ENCODE measurements at regions not wholly inside any gene's neighbourhood (a gene's known extent, or its start where the extent isn't known, plus 50 kb on each side); places are given as distances from the start of the nearest gene placed in this dataset.
A peak's percentile ranks its signal among the peaks of the same experiment; 100 is the strongest.

GRCh38 chr13:109881961-109882558 lies 95.7 kb upstream of the IRS2 start:
- DNase-seq, result no peak

DNA sequence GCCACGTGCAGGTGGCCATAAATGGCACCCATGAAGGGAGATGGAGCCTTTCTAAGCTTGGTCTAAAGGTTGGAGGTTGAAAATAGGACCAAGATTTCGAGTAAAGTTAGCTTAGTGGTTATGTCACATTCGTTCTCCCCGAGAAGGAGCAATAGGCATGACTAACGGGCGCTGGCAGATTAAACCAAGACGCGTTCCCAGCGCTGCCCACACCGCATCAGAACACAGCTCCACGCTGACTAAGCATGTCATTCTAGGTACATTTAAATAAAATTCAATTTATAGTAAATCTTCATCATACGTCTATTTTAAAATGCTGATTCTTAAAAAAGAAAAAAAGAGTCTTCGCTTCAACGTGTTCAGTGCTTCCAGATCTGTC lies 95.0 kb upstream of the IRS2 start:
- no peak for DNase-seq

DNA sequence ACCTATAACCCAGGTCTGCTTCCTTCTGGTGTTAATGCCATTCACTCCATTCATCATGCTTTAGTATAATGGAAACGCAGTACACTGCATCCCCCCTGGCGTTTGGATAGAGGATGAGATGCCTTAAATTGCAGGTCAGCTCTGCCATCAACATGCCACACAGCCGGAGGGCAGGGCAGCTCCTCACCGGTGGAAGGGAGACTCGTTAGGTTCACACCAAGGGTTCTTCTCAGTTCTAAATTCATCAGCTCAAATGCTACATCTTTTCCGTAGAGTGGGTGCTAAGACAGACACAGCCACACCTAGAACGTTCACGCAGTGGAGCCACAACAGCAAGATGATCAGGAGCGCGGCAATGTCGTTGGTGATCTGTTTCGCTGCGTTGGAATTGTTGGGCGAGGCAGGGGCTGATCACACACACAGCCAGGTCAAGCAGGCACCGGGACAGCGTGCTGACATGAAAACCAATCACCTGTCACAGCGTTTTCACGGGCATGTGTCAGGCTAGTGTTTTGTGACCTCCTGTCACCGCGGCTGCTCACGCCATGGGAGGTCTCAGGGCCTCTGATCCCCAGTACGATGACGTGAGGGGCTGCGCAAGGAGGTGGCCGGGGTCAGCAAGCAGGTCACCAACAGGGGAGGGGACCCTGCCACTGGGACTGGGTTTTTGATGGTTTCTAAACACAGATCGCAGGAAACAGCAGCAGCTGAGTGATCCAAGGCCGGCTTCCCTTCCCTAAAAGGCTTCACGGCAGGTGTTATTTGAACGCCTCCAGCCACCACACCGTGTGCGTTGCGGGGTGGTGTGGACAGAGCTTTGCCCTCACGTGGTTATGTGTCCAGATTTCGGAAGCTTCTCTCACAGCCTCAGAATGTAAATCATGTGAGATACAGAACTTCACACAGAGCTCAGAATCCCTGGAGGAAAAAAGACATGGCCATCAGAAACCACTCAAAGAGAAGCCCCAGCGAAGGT lies 94.3 kb upstream of the IRS2 start:
- no peak for DNase-seq

DNA sequence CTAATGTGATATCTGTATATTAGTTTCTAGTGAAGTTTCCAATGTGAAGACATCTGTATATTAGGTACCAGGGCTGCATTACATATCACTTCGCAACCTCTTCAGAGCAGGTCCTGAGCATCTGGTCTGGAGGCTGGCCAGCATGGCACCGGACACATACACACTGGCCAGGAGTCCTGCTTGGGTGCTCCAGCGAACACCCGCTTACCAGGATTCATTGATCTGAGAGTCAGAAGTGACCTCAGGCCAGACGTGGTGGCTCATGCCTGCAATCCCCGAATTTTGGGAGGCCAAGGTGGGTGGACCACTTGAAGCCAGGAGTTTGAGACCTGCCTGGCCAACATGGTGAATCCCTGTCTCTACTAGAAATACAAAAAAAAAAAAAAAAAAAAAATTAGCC lies 93.0 kb upstream of the IRS2 start:
- DNase-seq, result no peak

- DNase-seq, result no peak
Measured at GRCh38 chr13:109877809-109878208, 91.4 kb upstream of the IRS2 start.

DNA sequence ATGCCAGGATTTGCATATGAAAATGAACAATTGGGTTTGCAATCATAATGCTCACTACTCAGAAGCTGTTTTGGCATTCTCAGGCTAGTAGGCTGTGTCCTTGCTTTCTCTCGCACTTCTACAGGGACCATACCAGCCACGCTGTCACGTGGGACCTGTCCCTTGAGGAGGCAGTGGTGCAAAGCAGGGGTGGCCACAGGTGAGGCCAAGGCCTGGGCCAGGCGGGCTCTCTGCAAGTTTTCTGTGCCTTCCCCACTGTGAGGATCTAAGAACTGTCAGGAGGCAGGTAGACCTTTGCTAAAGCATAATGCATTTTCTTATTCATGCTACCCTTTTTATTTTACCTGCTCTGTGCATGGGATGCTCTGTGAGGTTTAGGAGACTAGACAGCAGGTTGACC lies 89.4 kb upstream of the IRS2 start:
- DNase-seq, result no peak

DNA sequence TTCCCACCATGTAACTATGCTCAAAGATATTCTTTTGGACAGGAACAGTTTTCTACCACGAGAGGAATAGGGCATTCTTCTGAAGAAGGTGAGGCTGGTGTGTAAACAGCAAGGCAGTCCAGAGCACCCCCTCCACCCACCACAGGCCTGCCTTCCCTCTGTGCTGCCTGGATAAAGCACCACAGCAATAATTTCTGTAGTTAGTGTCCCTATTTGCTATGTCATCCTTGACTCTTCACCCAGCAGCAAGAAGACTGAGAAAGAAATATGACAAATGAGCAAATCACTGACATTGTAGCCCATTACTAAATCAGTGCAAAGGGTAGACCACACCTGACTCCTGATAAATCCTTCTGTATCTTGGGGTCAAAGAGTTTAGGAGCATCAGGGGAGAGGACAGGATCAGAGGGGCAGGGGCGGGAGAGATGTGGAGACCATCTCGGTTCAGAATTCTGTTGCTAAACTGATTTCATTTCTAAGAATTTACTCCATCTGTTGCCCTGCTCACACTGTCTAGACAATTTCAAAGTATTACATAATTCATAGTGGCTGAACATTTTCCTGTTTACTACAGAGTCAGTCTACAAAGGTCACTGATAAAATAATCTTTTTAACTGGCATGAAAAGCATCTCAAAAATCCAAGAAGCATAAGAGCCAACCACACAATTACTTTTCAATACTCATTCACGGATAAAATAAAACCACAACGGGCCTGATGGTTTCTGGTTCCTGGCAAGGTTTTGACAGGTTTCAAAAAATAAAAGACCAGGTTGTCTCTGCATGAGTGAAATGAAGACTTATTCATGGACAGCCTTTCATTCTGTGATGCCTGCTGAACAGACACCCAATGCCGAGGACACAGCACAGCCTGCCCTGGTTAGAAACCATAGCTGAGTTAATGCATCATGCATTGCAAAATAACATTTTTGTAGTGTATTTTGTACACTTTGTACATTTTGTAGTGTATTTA lies 88.4 kb upstream of the IRS2 start:
- DNase-seq, result no peak

- no peak for DNase-seq
Measured at GRCh38 chr13:109873351-109874123, 87.2 kb upstream of the IRS2 start.

DNA sequence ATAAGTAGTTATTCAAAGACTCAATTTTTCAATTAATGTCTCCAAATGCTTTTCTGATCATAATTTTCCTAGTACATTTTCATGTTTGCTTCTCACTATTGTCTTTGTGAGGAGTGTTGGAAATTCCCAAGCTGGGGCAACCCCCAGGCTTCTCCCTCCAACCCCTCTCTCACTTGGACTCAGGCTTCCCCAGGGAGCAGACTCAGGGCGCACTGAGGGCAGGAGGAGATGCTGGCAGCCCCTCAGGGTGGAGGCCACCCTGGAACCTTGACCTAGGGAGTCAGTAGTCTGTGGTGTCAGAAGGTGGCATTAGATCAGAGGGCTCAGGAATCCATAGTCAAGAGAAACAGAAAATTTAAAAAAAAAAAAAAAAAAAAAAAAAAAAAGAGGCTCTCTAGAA lies 86.5 kb upstream of the IRS2 start:
- DNase-seq, result no peak

- no peak for DNase-seq
Measured at GRCh38 chr13:109870696-109871370, 84.5 kb upstream of the IRS2 start.

GRCh38 chr13:109870274-109870673 lies 83.9 kb upstream of the IRS2 start:
- no peak for DNase-seq

DNA sequence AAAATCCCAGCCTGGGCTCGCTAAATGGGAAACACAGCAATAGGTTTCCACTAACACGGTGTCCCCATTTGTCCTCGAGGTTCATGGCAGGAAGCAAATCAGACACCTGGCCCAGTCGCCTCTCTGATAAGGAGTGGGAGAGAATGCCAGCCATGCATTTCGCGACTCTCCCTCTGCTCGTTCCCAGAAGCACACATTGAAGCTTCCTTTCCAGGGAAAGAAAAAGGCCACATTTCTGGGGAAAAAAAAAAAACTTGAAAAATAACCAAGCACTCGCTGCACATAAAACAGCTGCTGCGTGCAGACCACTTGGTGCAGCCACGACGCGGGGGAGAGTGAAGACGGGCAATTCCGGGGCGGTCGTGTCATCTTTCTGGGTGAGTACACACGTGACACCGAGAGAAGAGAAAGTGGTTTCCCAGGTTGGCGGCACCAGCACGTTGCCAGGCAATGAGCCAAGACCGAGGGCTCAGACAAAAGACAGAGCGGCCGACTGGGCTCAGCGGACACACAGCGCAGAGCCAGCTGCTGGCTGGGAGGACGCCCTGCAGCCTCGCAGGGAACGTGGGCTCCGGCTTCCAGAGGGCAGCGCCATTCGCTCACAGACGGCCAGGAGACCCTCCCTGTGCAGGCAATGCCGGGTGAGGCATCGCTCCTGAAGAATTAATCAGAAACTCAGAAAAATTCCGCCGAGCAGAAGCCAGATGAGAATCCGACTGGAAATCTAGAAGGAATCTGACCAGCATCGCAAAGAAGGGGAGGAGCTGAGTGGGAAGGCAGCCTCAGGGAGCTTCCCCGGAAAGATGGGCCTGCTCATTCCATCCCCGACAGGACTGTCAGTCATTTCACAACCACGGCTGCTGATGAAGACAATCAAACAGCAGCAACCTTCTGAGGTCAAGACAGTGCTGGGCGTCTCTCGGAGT lies 83.2 kb upstream of the IRS2 start:
- DNase-seq, result peak in 2 of 4 experiments; percentile 3 to 23

- no peak for DNase-seq
Measured at GRCh38 chr13:109868578-109869311, 82.4 kb upstream of the IRS2 start.

GRCh38 chr13:109867766-109868165 lies 81.4 kb upstream of the IRS2 start:
- no peak for DNase-seq

DNA sequence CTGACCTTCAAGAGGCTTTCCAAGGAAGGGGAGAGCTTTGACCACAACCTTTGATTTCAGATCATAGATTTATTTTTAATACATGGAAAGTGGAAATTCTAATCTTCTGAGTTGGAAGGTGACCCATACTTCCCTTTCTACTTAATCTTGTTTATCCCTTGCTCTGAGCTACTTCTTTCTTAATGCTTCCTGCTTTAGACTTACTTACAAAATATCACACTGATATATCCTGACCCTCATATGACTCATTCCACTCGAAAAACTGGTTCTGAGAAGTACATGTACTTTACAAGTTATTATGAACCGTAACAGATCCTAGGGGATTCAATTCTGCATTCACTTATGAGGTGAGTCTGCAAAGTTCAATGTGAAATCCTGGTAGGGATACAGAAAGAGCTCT lies 76.2 kb upstream of the IRS2 start:
- no peak for DNase-seq

DNA sequence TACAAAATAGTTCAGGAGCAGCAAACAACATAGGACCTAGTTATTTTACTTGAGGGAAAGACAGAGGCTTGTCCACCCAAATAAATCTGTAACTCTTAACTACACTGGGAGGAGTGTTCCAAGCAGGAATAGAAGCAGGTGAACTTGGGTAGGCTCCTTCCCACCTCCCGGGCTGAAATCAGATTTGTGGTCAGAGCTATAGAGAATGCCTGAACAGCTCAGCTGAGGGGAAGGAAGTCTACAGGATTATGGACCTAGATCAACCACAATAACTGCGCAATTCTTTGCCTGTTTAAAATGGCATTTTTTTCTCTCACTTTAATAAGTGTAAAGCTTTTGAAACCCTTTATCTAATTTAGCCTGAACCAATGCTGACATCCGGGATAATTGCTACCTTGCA lies 73.5 kb upstream of the IRS2 start:
- DNase-seq, result no peak

- no peak for DNase-seq
Measured at GRCh38 chr13:109859216-109859835, 72.9 kb upstream of the IRS2 start.

DNA sequence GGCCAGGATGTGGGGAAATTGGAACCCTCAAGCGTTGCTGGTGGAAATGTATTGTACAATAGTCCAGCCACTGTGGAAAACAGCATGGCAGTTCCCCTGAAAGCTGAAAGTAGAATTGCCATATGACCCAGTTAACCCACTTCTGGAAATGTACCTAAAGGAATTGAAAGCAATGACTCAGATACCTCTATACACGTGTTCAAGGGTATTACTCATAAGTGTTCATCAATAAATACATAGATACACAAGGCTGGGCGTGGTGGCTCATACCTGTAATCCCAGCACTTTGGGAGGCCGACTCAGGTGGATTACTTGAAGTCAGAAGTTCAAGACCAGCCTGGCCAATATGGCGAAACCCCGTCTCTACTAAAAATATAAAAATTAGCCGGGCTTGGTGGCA lies 71.9 kb upstream of the IRS2 start:
- no peak for DNase-seq

DNA sequence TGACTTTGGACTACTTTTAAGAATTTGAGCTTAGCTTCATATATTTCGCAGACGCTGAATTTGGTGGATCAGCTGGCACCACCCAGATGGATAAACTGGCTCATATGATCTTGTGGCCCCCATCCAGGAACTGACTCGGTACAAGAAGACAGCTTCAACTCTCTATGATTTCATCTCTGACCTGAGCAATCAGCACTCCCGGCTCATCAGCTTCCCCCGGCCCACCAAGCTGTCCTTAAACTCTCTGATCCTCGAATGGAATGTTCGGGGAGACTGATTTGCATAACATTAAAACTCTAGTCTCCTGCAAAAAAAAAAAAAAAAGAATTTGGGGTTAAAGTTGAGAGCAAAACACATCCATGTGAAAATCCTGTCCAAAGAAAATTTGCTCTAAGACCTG lies 71.4 kb upstream of the IRS2 start:
- no peak for DNase-seq

Data from suppressor macrophage (primary cell).